Fibroblast of gingiva (primary cell): ENCODE measurements at regions not wholly inside any gene's neighbourhood (a gene's known extent, or its start where the extent isn't known, plus 50 kb on each side); places are given as distances from the start of the nearest gene placed in this dataset.
"Not testable (repeated sequence)": the region's sequence is repeated elsewhere in the genome, so short reads cannot be mapped to it uniquely, and the experiment has no call there.

ENCODE experiments used
- DNase-seq: peaks from one replicate; pipeline ENCODE4 v3.0.0-alpha.2; 2011; ENCODE audit warnings: low read depth

DNA sequence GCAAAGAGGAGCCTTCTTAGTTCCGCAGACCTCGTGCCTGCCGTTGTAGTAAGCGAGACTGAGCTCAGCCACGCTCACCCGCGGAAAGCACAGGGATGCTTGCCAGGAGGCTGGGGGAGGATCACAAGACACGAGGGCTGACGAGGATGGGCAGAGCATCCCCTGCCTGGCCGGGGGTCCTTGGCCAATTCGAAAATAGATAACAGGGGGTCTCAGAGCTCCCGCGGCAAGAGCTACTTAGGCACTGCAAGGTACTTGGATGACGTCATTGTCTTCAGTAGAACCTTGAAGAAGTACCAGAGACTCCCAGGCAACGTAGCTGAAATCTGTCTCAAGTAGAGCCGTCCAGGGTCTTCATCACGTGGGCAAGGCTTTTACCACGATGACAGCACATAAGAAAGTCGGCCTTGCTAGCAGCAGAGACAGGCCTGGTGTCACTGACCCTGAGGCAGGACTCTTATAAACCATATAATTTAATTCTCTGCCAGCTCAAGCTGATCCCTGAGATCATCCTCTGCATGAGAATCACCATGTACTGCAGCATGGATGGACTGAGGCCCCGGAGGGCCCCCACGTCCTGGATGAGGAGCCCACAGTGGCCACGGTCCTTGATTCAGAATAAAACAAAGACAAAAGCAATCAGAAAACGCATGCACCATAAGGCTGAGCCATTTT is 81.9 kb downstream of the TMEM18 start:
- no peak for DNase-seq

DNA sequence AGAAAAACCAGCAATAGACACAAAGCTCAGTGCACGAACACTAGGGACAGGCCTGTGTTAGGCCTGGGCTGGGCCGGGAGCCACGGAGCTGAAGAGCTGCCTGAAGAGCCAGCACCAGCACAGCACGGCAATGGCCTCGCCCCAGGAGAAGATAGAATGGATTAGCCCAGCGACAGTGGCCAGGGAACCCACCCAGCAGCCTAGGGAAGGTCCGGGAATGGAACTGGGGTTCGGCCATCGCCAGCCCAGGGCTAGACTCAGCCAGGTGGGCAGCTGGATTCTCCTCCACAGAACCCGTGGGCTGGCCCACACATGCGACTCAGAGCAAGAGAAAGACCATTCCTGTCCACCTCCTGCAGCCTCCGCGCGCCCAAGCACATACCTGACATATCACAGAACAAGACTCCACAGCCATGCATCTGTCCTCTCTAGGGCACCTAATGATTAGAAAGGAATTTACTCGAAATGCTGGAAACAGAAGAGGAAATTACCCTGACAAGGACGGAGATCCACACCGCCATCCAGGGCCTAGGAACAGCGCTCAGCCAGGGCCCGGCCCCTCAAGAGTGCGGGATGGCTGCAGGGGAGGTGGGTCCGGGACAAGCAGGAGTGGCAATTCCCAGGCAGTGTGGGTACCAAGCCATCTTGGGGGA is 82.8 kb downstream of the TMEM18 start:
- no peak for DNase-seq

DNA sequence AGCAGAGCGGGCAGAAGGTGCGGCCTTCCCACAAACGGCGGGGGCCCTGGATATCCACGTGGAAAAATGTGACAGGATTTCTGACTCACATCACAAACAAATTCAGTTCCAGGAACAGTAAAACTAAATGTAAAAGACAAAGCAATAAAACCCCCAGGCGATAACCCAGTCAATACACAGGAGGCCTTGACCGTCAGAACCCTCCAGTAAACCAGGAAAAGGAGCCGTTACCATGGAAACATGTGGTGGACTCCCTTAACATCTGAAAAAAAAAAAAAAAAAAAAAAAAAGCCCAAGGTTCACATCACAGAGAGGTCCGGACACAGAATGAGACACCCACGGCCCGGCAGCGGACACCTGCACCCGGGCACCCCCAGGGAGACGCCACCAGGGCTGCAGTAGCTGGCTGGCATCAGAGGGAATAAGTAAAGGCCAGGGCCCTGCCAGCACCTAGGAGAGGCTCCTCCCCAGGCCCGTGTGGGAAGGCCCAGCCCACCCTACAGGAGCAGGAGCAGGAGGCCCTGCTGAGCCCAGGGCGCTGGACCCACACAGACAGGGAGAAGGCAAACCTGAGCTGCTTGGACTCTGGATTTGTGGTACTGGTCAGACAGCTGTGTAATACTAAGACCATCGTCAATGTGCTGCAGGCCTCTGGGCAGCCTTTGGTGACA is 83.7 kb downstream of the TMEM18 start:
- DNase-seq, result no peak

DNA sequence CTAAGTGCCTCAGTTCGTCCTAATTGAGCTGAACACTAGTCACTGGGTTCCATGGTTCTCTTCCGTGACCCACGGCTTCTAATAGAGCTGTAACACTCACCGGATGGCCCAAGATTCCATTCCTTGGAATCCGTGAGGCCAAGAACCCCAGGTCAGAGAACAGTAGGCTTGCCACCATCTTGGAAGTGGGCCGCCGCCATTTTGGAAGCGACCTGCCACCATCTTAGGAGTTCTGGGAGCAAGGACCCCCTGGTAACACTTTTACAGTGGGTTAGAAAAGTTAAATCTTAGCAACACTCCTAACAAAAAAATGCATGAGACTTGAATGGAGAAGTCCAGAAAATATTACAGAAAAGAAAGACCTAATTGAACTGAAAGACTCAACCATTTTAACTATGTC is 84.5 kb downstream of the TMEM18 start:
- DNase-seq, result no peak

DNA sequence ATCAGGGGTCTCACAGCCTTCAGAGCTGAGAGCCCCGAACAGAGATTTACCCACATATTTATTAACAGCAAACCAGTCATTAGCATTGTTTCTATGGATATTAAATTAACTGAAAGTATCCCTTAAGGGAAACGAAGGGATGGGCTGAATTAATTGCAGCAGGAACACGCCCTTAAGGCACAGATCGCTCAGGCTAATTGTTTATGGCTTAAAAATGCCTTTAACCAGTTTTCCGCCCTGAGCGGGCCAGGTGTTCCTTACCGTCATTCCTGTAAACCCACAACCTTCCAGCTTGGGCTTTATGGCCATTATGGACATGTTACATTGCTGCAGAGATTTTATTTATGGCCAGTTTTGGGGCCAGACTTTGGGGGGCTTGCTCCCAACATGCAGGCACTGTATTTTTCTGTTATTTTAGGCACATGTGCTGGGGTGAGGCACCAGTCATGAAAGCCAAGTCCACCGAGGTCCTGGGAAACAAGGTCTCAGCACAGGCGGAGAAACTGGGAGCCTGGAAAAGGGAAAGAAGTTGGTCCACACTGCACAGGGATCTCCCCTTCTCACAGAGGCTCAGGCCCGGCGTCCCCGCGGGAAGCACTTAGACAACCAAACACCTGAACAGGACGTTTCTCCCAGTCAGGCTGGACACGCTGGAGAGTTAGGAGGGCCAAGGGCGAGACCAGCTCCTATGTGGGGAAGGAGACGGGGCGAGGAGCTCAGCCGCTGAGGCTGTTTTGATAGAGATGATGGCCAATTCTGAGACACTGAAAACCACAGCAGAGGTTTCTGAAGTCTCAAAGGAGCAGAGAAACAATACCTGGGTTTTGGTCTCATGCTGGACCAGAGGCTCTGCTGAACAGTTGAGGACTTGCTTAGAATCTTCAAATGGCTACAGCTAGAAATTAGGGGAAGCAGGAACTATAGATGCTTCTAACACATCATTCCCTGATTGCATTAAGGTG is 86.7 kb downstream of the TMEM18 start:
- DNase-seq, result no peak

DNA sequence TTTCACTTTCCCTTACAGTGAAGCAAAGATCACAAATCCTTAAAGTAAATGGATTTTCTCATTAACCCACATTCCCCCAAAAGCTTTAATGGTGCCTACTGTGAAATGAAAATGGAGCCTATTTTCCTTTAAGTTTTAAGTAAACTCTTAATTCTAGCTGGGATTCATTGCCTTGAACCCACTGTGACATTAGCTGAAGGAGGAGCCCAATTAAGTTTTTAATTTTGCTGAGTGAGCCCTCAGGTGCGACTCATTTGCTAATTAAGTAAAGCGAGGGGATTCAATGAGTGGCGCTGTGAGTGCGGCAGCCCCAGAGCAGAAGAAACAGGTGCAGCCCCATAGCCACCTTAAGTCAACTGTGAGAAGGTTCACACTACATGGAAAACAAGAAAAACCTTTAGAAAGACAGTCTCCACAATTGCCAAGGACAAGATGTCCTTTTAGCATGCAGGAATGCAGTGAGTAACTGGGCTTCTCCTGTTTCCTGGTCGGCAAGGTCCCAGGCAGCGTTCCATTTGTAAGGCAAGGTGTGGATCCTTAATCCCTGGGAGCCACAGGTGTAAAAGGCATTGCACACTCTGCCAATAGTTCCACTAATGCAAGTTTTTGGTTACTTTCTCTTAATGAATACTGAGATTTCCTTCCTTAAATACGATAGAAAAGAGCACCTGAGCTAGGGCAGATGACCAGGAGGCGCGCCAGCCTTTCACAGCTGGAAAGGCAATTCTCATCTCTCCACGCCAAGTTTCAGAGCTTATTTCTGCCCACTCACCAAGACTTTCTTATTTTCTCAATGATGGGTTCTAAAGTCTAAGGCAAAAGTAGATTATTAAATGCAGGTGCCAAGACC is 87.7 kb downstream of the TMEM18 start:
- no peak for DNase-seq

DNA sequence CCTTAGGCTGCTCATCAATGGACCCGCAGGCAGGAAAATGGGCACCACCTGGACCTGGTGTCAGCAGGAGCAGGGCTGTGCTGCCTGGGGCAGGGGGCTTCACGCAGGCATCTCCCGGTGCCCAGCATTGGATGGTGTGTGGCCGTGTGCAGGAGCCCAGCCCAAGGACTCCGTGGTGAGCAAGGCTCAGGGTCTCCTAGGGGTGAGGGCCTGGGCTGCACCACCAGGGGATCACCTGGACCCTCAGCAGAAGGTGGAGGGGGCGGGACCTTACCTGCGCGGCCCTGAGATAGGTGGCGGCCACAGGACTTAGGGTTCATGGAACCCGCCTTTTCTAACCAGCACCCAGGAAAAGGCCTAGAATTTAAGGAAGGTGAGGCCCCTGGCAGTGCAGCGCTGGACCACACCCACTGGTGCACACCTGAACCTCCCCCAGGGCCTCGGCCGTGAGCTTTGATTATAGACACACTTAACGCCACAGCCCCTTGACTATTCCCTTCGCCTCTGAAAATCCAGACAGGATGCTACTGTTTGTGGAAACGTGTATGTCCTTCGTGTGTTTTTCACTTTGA is 89.0 kb downstream of the TMEM18 start:
- no peak for DNase-seq

DNA sequence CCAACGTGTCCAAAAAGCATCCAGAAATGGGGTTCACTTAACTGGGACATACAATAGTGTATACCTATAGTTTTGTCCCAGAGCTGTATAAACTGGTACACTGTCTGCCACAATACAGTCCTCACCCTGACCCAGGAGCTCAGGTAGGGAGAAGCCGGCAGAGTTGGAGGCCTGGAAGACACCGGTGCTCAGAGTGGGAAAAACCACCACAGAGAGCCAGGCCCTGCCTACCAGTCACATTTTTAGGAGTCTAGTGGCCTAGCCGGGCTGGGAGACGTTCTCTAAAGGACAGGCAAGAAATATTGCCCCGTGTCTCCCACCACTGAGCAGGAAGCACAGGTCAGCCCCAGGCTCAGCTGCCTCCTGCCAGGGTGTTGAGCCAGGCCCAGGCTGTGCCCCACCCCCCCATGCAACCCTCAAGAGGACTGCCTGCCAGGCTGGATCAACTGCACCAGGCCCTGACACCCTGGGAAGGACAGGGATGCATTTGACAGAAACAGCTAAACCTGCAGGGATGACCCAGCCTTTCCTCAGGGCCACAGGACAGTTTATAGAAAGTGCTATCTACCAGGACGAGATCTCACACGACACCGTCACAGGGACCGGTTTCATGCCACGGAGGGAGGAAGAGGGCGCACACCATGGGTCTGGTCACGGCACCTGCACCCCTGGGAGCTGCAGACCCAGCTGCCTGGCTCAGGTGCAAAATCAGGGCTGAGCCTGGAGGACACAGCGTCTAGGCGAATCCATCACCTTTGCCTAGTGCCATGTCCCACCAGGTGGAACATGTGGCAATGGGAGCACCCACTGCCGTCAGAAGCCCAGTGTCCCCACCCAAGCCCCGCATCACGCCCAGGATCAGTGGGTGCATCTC is 89.9 kb downstream of the TMEM18 start:
- DNase-seq, result no peak

DNA sequence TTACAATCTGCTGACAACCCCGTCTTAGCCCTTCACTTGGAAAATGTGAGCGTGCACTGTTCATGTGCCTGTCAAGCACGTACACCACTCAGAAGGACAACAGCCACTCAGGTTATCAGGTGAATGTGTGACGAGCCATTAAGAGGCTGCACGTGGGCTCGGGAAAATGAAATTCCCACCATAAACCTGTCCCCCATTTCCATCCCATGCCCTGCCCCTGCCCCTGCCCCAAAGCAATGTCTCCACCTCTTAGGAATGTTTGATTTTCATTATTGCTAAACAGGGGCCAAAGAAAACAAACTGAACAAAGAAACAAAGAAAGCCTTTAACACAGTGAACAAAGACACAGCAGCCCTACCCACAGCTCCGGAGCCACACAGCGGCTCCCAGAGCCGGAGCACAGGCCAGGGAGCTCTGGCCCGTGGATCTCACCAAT is 90.5 kb downstream of the TMEM18 start:
- no peak for DNase-seq

DNA sequence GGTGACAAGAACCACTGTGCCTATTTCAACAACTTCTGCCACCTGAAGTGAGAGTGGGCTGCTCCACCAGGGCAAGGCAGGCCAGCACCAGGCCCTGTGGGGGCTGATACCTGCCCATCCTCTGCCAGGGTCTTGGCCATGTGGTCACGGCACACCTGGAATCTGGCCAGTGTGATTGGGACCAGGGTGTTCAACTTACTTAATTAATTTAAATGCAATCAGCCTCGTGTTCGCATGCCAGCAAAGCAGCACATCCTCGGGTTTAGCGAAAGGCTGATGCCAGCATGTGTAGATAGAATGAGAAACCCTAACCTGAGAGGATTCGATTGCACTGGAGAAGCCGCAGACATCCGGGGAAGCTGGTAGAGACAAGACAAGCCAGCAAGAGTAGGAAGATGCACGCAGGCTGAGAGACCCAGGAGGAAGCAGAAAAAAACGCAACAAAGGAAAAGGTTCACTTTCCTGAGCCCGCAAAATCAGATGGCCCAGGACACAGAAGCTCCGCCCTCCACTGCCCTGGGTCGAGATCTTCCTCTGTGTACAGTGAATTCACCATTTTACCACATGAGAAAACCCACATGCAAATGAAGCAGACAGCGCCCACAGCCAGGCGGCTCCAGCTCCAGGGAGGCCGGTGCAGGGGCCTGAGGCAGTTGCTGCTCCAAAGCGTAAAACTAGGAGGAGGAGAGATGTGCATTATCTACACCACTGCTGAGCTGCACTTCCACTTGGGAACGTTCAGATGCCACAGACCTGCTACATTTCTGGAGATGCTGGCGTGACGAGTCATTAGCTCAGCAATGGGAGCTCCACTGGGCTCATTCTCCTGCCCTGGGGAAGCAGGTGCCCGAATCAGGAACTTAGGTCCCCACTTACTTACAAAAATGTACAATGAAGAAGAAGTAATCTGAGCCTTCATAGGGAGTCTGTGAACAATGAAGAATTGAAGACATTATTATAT is 92.1 kb downstream of the TMEM18 start:
- no peak for DNase-seq

DNA sequence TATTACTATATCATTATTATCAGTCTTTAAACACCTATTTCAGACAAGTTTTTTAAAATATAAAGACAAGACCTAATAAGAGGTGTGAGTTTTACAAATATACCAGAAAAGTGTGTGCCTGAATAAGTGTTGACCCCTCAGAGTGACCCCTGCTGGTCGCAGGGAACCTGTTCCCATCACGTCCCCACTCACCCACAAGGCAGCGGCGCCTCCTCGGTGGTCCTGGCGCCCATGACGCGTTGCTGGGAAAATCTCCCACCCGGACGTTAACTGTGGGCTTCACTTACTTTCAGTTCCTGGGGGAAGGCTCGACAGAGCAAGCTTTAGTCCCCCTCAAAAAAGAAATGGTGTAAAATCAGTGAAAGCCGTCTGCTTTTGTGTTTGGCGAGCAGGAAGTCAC is 93.5 kb downstream of the TMEM18 start:
- DNase-seq, result no peak

DNA sequence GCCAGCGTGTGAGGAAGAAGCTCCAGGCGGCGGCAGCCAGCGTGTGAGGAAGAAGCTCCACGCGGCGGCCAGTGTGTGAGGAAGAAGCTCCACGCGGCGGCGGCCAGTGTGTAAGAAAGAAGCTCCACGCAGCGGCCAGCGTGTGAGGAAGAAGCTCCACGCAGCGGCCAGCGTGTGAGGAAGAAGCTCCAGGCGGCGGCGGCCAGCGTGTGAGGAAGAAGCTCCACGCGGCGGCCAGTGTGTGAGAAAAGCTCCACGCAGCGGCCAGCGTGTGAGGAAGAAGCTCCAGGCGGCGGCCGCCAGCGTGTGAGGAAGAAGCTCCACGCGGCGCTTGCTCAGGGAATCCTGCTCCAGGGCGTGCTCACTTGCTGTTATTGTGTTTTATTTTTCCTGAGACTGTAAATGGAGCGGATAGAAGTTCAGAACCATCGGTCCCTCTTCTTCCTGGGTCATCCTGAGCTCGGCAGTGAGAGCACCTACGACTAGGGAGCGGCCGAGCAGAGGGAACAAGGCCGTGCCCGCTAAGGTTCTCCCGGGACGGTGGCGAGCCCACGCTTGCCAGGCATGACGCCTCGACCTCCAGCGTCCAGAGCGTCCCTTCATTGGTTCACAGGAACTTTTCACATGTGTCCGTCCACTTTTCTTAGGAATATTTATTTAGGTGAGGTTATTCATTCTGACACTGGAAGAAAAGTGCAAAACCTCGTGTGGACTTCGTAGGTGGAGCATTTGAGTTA is 94.2 kb downstream of the TMEM18 start:
- DNase-seq, result no peak

DNA sequence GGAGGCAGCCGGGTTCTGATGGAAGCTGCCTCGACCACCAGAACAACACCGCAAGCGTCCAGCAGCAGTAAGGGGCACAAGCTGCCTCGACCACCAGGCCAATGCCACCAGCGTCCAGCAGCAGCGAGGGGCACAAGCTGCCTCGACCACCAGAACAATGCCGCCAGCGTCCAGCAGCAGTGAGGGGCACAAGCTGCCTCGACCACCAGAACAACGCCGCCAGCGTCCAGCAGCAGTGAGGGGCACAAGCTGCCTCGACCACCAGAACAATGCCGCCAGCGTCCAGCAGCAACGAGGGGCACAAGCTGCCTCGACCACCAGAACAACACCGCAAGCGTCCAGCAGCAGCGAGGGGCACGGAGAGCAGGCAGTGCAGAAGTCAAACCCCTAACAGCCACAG is 94.9 kb downstream of the TMEM18 start:
- not testable (repeated sequence) for DNase-seq

DNA sequence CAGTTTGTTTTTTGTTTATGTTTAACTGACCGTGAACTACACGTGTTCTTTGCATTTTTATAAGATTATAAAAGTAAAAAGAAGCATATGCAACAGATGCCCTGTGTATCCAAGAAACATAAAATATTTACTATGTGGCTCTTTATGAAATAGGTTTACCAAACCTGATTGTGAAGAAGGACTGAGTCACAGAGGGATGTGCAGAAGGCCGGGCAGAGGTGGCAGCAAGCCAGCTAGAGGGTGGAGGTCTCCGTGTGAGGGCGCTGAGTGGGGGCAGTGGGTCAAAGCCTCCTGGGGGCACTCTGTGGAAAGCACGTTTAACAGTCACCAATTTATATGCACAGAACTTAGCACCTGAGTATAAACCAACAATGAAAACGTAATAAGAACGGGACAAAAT is 97.2 kb downstream of the TMEM18 start:
- DNase-seq, result no peak

DNA sequence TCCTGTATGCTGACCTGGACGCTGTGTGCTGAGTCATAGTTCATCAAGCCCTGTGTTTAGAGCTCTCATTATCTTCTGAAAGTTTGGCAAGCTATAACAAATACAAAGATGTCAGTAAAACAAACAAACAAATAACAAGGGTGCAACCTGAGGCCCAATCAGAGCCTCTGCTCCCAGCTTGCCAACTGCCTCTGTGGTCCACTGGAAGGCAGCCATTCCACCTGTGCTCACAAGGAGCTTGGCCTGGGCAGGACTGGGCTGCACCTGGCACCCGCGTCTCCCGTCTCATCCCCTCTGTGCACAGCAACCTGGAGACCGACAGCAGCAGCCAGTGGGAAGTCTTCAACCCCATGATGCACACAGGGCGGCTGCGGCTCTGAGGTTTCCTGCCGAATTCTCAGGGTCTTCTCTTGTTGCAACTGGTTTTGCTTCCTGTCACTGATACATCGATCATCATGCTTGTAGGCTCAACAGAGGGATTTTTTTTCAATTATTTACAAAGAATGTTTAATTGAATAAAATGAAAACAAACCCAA is 97.8 kb downstream of the TMEM18 start:
- no peak for DNase-seq

DNA sequence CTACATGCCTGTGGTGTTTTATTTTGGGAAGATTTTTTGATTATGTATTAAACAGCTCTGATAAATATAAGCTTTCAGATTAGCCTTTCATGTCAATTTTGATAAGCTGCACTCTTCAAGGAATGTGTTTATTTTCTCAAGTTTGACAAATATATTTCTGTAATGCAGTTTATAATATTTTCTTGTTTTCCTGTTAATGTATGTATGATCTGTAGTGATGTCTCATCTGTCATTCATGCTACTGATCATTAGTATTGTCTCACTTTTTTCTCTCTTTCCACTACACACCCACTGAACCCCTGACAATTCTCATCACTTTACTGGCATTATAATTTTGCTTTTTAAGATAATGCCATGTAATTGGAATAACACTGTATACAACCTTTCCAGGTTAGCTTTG is 100.9 kb downstream of the TMEM18 start:
- DNase-seq, result no peak

DNA sequence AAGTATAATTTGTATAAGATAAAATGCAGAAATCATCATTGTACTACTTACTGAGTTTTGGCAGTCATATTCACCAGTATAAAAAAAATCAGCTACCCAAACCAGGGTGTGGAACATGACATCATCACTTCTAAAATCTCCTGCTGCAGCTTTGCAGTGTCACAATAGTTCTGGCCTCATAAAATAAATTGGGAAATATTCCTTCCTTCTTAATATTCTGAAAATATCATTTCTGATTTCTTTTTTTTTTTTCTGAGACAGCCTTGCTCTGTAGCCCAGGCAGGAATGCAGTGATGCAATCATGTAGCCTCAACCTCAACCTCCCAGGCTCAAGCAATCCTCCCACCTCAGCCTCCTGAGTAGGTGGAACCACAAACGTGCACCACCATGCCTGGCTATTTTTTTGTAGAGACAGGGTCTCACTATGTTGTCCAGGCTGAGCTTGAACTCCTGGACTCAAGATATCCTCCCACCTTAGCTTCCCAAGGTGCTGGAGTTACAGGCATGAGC is 101.4 kb downstream of the TMEM18 start:
- no peak for DNase-seq
